ENCODE measurements at regions not wholly inside any gene's neighbourhood (a gene's known extent, or its start where the extent isn't known, plus 50 kb on each side); places are given as distances from the start of the nearest gene placed in this dataset.

DNA sequence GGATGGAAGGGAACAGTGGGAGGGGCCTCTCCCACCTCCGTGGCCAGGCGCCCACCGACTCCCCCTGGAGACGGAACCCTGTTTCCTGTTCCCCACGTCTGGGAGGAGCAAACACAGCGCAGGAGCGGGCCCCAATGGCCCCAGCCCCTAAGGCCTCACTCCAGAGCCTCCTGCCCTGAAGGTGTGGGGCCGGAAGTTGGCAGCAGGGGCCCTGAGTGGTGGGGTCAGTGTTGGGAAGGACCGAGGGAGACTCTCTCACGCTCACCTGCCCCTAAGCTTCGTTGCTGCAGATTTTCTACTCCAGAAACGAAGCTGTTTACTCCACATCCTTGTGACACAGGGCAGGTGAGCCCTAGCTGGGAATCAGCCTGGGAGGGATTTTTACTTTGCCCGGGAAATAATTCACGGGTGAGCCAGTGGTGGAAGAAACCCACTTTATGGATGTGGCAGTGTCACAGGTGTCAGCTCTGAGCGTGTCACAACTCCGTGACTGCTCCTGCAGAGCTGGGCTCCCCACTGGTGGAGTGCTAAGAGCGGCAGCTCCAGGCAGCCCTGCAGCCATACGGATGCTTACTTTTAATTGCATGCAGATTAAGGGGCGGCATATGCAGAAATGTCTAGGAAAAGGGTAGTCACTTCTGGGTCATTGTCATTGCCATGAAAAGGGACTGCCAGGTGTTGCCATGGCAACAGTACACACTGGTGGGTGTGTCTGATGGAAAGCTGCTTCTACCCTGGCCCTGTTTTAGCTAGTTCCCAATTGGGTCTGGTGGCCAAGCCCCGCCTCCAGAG lies 77.5 kb upstream of the OLFM1 start:
- Mint-ChIP-seq H3K4me3 (no peak overlapping the region; a peak in 1 of 5 replicates), H3K4me1 (peaks cover 12 to 15% of the 10 kb centered on the region in 2 experiments), H3K27me3 (ENCODE audit: low read depth) (no peaks in the 10 kb centered on the region; the same call in 1 of the 2 replicates), H3K36me3 (ENCODE audit: insufficient read depth in 1 of 3, low read depth in 3 of 3) (no peaks in the 10 kb centered on the region), H3K27ac (peak overlapping the region in 1 of 3 experiments; percentile 91; a peak in 1 of 7 replicates), H3K9me3 (no peaks in the 10 kb centered on the region; a peak in 1 of 5 replicates)
- no peak overlapping the region for H3K4ac ChIP-seq (ENCODE audit: low read depth, low read length)
- no peaks in the 10 kb centered on the region for H3K79me1 ChIP-seq (ENCODE audit: insufficient read depth, low read depth, low read length, poor library complexity, severe bottlenecking)
- no peak overlapping the region for H3K14ac ChIP-seq (ENCODE audit: insufficient read depth, low read length)
- no peak overlapping the region for H2AK5ac ChIP-seq (ENCODE audit: insufficient read length, low read length)
- DNase-seq = no peak
- H3K27ac ChIP-seq (ENCODE audit: insufficient read length, low read depth, low read length) = no peak overlapping the region
- no peak overlapping the region for H3T11ph ChIP-seq (ENCODE audit: low read length)
- no peak overlapping the region for H2BK20ac ChIP-seq (ENCODE audit: low read depth, low read length, poor library complexity, severe bottlenecking)
- H2BK5ac ChIP-seq (ENCODE audit: insufficient read length, low read length) = no peak overlapping the region
- no peak overlapping the region for H2BK120ac ChIP-seq (ENCODE audit: low read depth, low read length, poor library complexity, severe bottlenecking)
- H2BK15ac ChIP-seq (ENCODE audit: low read depth, low read length) = no peak overlapping the region
- H2BK12ac ChIP-seq (ENCODE audit: insufficient read length, low read depth, low read length) = no peak overlapping the region
- TF ChIP-seq CTCF (conservative IDR thresholded peaks at IDR 0.05) = no peak
- 0 out of 2 replicates have a peak, but pooled peaks cover 3% of the 10 kb centered on the region for H3K4me1 ChIP-seq (ENCODE audit: insufficient read depth, low read length)
- no peak overlapping the region for H4K91ac ChIP-seq (ENCODE audit: insufficient read length, low read depth, low read length)
- no peak overlapping the region for H3K9ac ChIP-seq (ENCODE audit: extremely low read depth, insufficient read length, low read length)
- H2AFZ ChIP-seq (ENCODE audit: low read length) = no peak overlapping the region
- H3K23me2 ChIP-seq (ENCODE audit: insufficient read length, low read depth, low read length, poor library complexity, severe bottlenecking) = no peaks in the 10 kb centered on the region
- WGBS (ENCODE audit: extremely low coverage, insufficient read length, low lambda C conversion rate) = no CpG with 5 or more reads among the region's 20 CpGs
- H4K5ac ChIP-seq (ENCODE audit: insufficient read length, low read depth, low read length) = no peak overlapping the region
- H3K18ac ChIP-seq (ENCODE audit: insufficient read length, low read depth, low read length) = no peak overlapping the region
- no peak overlapping the region for H3K4me2 ChIP-seq (ENCODE audit: insufficient read depth, insufficient read length, low read length)
- H3K56ac ChIP-seq (ENCODE audit: insufficient read length, low read depth, low read length) = no peak overlapping the region
- no peaks in the 10 kb centered on the region for H3K79me2 ChIP-seq (ENCODE audit: insufficient read depth, low read length)
- H4K8ac ChIP-seq (replicated peaks; ENCODE audit: insufficient read length, low read depth, low read length) = no peak overlapping the region
- no peaks in the 10 kb centered on the region for H3K27me3 ChIP-seq (ENCODE audit: insufficient read depth, low read length)
- H3K9me3 ChIP-seq (ENCODE audit: control insufficient read depth, low read depth, low read length) = no peaks in the 10 kb centered on the region
- H4K20me1 ChIP-seq (ENCODE audit: control insufficient read depth, insufficient read depth, insufficient read length) = no peaks in the 10 kb centered on the region
- H3K23ac ChIP-seq (ENCODE audit: insufficient read length, low read depth, low read length) = no peak overlapping the region

Measured in H9 (cell line).